Lower leg skin (tissue), 3 donors: ENCODE measurements at regions not wholly inside any gene's neighbourhood (a gene's known extent, or its start where the extent isn't known, plus 50 kb on each side); places are given as distances from the start of the nearest gene placed in this dataset.

Experiments used
- POLR2A ChIP-seq, 2 donors: fragments of 450-650 bp; IDR thresholded peaks; one replicate each; pipeline ENCODE4 v1.6.1; 2016 to 2017; ENCODE audit warnings: antibody characterized with exemption in 2 of 2, mild to moderate bottlenecking in 1 of 2, moderate library complexity in 1 of 2
- TF ChIP-seq, protein P1 (sequence below), 3 donors: fragments of 450-650 bp; IDR thresholded peaks; one replicate each; pipeline ENCODE4 v1.5.1; 2016; ENCODE audit warnings: antibody characterized with exemption in 3 of 3, mild to moderate bottlenecking in 3 of 3, moderate library complexity in 2 of 3

DNA sequence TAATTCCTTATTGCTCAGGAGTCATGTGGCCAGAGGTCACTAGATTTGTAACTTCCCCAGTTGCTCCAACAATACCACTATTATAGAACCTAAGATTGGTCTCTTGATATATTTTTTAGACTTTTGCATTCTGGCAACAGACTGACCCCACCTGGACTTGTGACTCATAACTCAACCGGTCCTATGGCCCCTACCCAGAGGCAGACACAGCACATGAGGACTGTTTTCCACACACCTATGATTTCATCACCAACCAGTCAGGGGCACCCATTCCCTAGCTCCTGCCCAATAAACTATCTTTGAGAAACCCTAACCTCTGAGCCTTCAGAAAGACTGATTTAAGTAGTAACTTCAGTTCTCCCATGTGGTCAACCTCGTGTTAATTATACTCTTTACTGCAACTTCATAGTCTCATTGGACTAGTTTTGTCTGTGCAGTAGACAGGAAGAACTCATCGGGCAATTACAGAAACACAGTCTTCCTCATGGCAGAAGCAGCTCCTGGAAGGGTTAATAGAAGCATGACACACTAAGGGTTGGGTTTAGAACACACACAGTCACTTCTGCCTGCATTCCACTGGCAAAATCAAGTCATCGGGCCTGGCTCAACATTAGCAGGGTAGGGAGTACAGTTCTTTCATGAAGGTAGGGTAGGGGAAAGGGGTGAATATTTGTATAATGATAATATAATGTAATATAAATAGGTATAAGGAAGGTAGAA is 251.8 kb downstream of the UQCRFS1 start:
- TF ChIP-seq, protein P1, sequence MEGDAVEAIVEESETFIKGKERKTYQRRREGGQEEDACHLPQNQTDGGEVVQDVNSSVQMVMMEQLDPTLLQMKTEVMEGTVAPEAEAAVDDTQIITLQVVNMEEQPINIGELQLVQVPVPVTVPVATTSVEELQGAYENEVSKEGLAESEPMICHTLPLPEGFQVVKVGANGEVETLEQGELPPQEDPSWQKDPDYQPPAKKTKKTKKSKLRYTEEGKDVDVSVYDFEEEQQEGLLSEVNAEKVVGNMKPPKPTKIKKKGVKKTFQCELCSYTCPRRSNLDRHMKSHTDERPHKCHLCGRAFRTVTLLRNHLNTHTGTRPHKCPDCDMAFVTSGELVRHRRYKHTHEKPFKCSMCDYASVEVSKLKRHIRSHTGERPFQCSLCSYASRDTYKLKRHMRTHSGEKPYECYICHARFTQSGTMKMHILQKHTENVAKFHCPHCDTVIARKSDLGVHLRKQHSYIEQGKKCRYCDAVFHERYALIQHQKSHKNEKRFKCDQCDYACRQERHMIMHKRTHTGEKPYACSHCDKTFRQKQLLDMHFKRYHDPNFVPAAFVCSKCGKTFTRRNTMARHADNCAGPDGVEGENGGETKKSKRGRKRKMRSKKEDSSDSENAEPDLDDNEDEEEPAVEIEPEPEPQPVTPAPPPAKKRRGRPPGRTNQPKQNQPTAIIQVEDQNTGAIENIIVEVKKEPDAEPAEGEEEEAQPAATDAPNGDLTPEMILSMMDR (IDR thresholded peaks at IDR 0.05), result no peak
- no peak for TF ChIP-seq POLR2A (IDR thresholded peaks at IDR 0.05)
